HG03039 (cell line): ENCODE measurements at regions not wholly inside any gene's neighbourhood (a gene's known extent, or its start where the extent isn't known, plus 50 kb on each side); places are given as distances from the start of the nearest gene placed in this dataset.
A peak's percentile ranks its signal among the peaks of the same experiment; 100 is the strongest.

Source experiments
- ATAC-seq: cut with Tn5 transposase; IDR thresholded peaks from one replicate; pipeline ENCODE4 v1.9.1; 2021; ENCODE audit warnings: mild to moderate bottlenecking, moderate library complexity; ENCODE audit not compliant: unreplicated experiment

DNA sequence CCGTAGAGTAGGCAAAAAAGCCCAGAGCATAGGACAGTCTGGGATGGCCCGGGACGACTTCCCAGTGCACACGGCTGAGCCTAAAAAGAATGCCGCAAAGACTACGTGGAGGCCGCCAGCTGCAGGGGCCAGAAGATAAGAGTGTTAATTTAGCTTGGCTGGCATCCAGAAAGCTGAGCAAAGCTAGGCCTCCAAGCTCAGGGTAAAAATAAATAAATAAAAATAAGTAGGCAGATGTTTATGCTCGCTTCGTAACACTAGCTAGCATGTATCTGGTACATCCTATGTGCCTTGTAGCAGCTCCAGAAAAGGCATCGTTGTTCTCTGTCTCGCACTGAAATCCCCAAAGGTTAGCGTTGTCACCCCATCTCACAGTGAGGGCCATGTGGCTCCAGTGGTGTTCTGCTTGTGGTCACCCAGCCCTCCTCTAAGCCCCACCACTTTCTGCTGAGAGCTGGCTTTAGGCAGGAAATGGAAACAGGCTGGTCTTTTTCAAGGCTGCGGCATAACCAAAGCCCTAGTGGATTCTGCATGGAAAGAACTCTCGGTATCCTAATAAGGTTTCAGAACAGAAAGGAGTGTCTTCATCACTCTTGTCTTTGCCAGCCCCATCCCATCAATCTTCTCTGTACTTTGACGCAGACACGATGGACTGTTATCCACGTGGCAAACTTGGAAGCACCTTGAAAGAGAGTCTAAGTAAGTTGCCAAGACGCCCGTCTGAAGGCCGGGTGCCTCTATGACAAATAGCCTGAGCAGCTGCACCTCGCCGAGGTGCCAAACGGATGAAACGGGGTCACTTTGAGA lies 58.1 kb upstream of the MEF2A start:
- peak; percentile 20 for ATAC-seq

DNA sequence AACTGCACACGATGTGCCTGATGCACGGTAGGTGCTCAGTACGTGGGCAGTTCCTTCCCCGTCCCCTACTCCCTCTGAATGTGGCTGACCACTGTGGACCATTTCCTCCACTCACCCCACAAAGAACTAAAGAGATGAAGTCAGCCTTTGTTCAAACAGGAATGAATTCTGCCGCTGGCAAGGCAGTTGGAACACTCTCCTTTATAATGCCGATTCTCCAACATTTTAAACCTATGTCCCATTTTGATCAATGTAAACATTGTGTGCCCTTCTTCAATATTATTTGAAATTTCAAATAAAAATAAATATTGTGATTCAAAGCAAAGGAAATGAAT lies 57.5 kb upstream of the MEF2A start:
- ATAC-seq: no peak

DNA sequence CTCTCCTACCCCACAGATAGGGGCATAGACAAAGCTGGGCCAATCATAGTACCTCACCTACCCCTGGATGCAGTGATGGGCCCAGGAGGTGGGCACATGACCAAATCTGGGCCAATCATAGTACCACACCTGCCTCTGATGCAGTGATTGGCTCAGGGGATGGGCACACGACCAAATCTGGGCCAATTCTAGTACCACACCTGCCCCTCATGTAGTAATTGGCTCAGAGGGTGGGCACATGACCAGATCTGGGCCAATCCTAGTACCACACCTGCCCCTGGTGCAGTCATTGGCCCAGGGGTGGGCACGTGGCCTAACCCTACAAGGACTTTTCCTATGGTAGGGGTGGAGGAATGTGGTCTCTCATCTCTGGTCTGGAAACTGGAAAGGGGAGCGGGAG lies 56.9 kb upstream of the MEF2A start:
- ATAC-seq: no peak

DNA sequence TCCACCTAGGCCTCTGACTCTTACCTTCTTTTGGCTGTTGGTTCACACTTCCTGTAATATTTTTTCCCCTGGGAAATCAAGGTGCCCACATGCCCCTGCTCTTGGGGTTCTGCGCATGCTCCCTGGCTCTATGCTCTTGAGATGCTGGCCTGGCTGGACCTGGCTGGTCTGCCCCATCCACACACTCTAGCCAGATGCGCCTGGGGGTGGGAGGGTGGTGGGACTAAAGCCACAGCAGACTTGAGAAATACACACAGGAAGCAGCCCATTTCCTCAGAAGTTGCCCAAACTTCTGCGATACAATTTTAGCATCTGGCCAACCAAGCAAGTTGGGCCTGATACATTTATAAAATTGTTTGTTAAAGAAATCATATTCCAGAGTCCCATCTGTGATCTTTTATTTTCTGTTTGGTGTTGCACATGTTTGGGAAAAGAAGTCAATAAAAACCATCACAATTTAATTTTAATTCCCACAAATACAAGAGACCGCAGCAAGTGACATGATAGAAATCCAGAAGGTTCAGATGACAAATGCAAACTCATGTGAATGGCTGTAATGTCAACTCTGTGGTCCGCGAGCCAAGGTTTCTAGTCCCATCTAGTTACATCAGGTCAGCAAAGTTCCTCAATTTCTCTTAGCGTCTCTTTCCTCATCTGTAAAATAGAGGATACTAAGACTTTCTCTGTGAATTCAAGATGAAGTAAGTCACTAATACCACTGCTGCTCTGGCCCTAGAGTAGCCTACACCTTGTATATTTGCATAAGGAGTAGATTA lies 55.9 kb upstream of the MEF2A start:
- no peak for ATAC-seq

DNA sequence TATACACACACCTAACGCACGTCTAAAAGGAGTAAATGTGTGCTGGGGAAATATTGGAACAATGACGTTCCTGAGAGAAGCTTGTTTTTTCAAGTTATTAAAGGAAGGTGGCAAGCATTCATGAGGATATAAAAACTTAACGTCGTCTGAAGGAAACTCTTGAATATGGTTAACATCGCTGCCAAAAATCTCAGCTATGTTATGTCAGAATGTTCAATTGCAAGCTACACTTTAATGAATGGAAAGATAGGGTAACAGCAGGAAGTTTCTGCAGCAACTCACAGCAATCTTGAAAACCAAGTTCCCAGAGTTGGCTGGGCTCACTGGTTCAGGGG lies 54.3 kb upstream of the MEF2A start:
- no peak for ATAC-seq

DNA sequence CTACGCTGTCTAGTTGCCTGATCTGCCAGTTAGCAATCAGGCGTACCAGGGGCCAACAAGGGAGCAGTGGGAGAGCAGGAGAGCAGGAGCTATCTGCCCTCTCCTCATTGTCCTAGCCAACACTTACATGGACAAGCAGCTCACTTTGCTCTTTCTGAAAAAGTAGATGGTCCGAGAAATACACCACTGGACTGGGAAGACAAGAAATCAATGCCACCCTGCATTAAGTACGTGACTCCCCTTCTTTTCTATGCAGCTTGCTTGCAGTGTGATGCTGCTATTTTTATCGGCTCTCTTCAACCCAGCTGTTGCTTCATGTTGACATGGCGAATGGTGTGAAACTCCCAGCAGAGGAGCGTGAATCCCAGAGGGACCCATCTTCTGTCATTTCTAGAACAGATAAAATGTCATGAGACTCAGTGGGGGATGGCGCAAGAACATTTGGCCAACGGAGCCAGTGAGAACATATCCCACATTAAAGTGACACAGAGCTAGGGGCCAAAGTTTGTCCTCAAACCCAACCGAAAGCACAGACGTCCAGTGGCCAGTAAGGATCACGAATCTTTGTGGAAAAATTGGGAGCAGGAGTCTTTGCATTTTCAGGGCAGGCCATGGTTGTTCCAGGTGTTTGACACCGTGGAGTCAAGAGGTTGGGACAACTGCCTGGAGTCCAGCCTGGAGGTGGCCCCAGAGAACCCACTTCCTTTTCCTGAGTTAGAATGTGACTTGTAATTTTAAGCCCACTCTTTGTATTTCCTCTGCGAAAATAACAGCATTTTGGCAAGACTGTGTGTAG lies 53.7 kb upstream of the MEF2A start:
- ATAC-seq: peak; percentile 42

DNA sequence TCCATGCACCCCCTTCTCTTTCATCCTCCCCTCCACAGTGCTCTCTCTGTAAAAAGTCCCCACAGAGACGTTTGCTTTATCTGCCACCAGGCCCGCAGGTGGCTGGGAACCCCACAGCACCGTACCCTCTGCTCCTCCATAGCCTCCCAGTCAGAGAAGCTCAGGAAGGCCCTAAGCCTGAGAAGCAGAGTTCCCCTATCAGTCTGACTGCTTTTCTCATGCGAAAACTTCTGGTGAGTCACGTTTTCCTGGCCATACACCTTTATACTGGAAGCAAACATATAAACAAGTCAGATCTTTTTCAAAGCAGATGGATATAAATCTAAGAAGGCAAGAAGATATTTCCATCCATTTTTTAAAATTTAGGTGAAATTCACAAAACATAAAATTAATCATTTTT lies 51.5 kb upstream of the MEF2A start:
- ATAC-seq: no peak
